SU-DHL-6 (cell line): ENCODE measurements at regions not wholly inside any gene's neighbourhood (a gene's known extent, or its start where the extent isn't known, plus 50 kb on each side); places are given as distances from the start of the nearest gene placed in this dataset.

Source experiments
- EZH2phosphoT487 ChIP-seq: fragments of 200-600 bp; sonication (generic), shearing (Covaris generic); conservative IDR thresholded peaks from 2 replicates; pipeline ENCODE4 v1.6.1; 2018; ENCODE audit warnings: mild to moderate bottlenecking, antibody characterized with exemption, low read length, moderate library complexity, mixed read lengths
- TF ChIP-seq, protein P1 (sequence below): fragments of 200-600 bp; sonication (generic); IDR thresholded peaks from one replicate; pipeline ENCODE4 v1.5.1; 2017; ENCODE audit warnings: antibody characterized with exemption, mild to moderate bottlenecking, low read length, moderate library complexity; ENCODE audit not compliant: insufficient read depth, poor library complexity, severe bottlenecking

GRCh38 chr7:155141562-155141961 is 71.4 kb downstream of the HTR5A start:
- TF ChIP-seq, protein P1, sequence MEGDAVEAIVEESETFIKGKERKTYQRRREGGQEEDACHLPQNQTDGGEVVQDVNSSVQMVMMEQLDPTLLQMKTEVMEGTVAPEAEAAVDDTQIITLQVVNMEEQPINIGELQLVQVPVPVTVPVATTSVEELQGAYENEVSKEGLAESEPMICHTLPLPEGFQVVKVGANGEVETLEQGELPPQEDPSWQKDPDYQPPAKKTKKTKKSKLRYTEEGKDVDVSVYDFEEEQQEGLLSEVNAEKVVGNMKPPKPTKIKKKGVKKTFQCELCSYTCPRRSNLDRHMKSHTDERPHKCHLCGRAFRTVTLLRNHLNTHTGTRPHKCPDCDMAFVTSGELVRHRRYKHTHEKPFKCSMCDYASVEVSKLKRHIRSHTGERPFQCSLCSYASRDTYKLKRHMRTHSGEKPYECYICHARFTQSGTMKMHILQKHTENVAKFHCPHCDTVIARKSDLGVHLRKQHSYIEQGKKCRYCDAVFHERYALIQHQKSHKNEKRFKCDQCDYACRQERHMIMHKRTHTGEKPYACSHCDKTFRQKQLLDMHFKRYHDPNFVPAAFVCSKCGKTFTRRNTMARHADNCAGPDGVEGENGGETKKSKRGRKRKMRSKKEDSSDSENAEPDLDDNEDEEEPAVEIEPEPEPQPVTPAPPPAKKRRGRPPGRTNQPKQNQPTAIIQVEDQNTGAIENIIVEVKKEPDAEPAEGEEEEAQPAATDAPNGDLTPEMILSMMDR = no peak
- TF ChIP-seq EZH2phosphoT487 = no peak
